GM12878 (cell line): ENCODE measurements at regions not wholly inside any gene's neighbourhood (a gene's known extent, or its start where the extent isn't known, plus 50 kb on each side); places are given as distances from the start of the nearest gene placed in this dataset.

Experiments
- CBX5 ChIP-seq: sonication (generic); IDR thresholded peaks from 2 replicates; pipeline ENCODE4 v1.6.1; 2016; ENCODE audit warnings: low read depth, moderate library complexity, mild to moderate bottlenecking, inconsistent platforms
- CEBPZ ChIP-seq: fragments of 150-350 bp; IDR thresholded peaks from 2 replicates; pipeline ENCODE4 v1.6.1; 2016; ENCODE audit warnings: low read depth, low read length
- CREM ChIP-seq: IDR thresholded peaks from 2 replicates; pipeline ENCODE4 v1.6.1; 2014; ENCODE audit warnings: antibody characterized with exemption, low read depth
- EGR1 ChIP-seq, 2 experiments: IDR thresholded peaks; 1 replicate in 1 of 2; 2 replicates in 1 of 2; pipeline ENCODE4 v1.6.1; 2011 to 2012; ENCODE audit warnings: low read depth in 2 of 2, low read length in 2 of 2, borderline replicate concordance in 1 of 2, mild to moderate bottlenecking in 1 of 2, moderate library complexity in 1 of 2
- ETV6 ChIP-seq, 2 experiments: fragments of 450-650 bp in 1 of 2; IDR thresholded peaks in 1 of 2; conservative IDR thresholded peaks in 1 of 2; 2 replicates each; pipeline ENCODE4 v1.6.1; 2014; ENCODE audit warnings: antibody characterized with exemption in 1 of 2, borderline replicate concordance in 1 of 2, low read depth in 1 of 2, mild to moderate bottlenecking in 1 of 2, moderate library complexity in 1 of 2
- GABPA ChIP-seq: IDR thresholded peaks from 2 replicates; pipeline ENCODE4 v1.6.1; 2014; ENCODE audit warnings: antibody characterized with exemption, low read depth, mild to moderate bottlenecking, inconsistent platforms
- JUNB ChIP-seq: IDR thresholded peaks from 2 replicates; pipeline ENCODE4 v1.6.1; 2016; ENCODE audit warnings: antibody characterized with exemption, mild to moderate bottlenecking
- JUND ChIP-seq: IDR thresholded peaks from 2 replicates; pipeline ENCODE4 v1.6.1; 2012; ENCODE audit warnings: low read depth, mild to moderate bottlenecking, low read length, improper control_type of control experiment, moderate library complexity
- NRF1 ChIP-seq: conservative IDR thresholded peaks from 2 replicates; pipeline ENCODE4 v1.6.1; 2011; ENCODE audit warnings: mild to moderate bottlenecking, low read depth, low read length, improper control_type of control experiment
- POLR2A ChIP-seq: IDR thresholded peaks from 2 replicates; pipeline ENCODE4 v1.6.1; 2011; ENCODE audit warnings: low read depth, mild to moderate bottlenecking, low read length
- POLR2AphosphoS5 ChIP-seq: IDR thresholded peaks from 2 replicates; pipeline ENCODE4 v1.6.1; 2011; ENCODE audit warnings: mild to moderate bottlenecking, low read length, inconsistent platforms
- RCOR1 ChIP-seq: conservative IDR thresholded peaks from 2 replicates; pipeline ENCODE4 v1.6.1; 2012; ENCODE audit warnings: low read depth, low read length, improper control_type of control experiment
- TF ChIP-seq, protein P1 (sequence below): fragments of 450-650 bp; IDR thresholded peaks from 2 replicates; pipeline ENCODE4 v1.6.1; 2014; ENCODE audit warnings: mild to moderate bottlenecking
- TF ChIP-seq, protein P2 (sequence below), 3 experiments: IDR thresholded peaks in 2 of 3; conservative IDR thresholded peaks in 1 of 3; 2 replicates each; pipeline ENCODE4 v1.5.1; 2011; ENCODE audit warnings: low read depth in 3 of 3, low read length in 3 of 3, mild to moderate bottlenecking in 3 of 3, control low read depth in 2 of 3, moderate library complexity in 2 of 3, inconsistent platforms in 1 of 3, mixed read lengths in 1 of 3; ENCODE audit not compliant: control insufficient read depth in 2 of 3, insufficient read depth in 1 of 3; ENCODE audit errors: extremely low read depth in 1 of 3

DNA sequence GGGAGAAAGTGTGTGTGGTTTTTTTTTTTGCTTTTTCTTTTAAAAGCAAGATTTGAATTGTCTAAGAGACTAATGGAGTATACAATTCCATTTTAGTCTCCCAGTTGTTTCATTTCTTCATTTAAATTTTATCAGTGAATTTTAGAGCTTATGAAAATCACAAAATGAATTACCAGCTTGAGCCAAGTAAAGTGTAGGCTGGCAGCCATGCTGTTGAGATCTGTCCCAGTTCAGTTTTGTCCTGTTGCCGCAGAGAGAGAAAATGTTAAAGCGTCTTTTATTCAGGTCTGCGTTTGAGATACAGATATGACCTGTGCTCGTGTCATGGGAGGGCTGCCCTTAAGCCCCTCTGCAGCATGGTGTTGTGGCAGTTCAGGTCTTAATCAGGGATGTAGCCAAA lies 256.5 kb downstream of the IPO8 start:
- TF ChIP-seq NRF1 = no peak
- TF ChIP-seq, protein P1, sequence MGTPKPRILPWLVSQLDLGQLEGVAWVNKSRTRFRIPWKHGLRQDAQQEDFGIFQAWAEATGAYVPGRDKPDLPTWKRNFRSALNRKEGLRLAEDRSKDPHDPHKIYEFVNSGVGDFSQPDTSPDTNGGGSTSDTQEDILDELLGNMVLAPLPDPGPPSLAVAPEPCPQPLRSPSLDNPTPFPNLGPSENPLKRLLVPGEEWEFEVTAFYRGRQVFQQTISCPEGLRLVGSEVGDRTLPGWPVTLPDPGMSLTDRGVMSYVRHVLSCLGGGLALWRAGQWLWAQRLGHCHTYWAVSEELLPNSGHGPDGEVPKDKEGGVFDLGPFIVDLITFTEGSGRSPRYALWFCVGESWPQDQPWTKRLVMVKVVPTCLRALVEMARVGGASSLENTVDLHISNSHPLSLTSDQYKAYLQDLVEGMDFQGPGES = no peak
- no peak for TF ChIP-seq POLR2A
- no peak for TF ChIP-seq CEBPZ
- TF ChIP-seq, protein P2, sequence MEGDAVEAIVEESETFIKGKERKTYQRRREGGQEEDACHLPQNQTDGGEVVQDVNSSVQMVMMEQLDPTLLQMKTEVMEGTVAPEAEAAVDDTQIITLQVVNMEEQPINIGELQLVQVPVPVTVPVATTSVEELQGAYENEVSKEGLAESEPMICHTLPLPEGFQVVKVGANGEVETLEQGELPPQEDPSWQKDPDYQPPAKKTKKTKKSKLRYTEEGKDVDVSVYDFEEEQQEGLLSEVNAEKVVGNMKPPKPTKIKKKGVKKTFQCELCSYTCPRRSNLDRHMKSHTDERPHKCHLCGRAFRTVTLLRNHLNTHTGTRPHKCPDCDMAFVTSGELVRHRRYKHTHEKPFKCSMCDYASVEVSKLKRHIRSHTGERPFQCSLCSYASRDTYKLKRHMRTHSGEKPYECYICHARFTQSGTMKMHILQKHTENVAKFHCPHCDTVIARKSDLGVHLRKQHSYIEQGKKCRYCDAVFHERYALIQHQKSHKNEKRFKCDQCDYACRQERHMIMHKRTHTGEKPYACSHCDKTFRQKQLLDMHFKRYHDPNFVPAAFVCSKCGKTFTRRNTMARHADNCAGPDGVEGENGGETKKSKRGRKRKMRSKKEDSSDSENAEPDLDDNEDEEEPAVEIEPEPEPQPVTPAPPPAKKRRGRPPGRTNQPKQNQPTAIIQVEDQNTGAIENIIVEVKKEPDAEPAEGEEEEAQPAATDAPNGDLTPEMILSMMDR (IDR thresholded peaks at IDR 0.05 in 2 of 3, conservative IDR thresholded peaks at IDR 0.05 in 1 of 3; ENCODE audit: control insufficient read depth in 2 of 3, extremely low read depth in 1 of 3, insufficient read depth in 1 of 3, low read depth in 3 of 3, low read length in 3 of 3) = no peak
- no peak for TF ChIP-seq POLR2AphosphoS5
- TF ChIP-seq JUNB = no peak
- no peak for TF ChIP-seq RCOR1
- no peak for TF ChIP-seq GABPA
- no peak for TF ChIP-seq CREM
- no peak for TF ChIP-seq EGR1 (IDR thresholded peaks at IDR 0.05; ENCODE audit: borderline replicate concordance in 1 of 2, low read depth in 2 of 2, low read length in 2 of 2)
- no peak for TF ChIP-seq JUND
- TF ChIP-seq ETV6 (conservative IDR thresholded peaks at IDR 0.05 in 1 of 2, IDR thresholded peaks at IDR 0.05 in 1 of 2; ENCODE audit: borderline replicate concordance in 1 of 2, low read depth in 1 of 2) = no peak
- TF ChIP-seq CBX5 = no peak
